NOMO-1 treated with DMSO at 0.1 percent for 48 hours (cell line): ENCODE measurements at regions not wholly inside any gene's neighbourhood (a gene's known extent, or its start where the extent isn't known, plus 50 kb on each side); places are given as distances from the start of the nearest gene placed in this dataset.

ENCODE experiments used
- DNase-seq: peaks from one replicate; lab custom pipeline; 2025; ENCODE audit not compliant: unreplicated experiment; lab: John Stamatoyannopoulos, UW

GRCh38 chr12:75908961-75909605, 122.5 kb downstream of the PHLDA1 start:
- DNase-seq, result no peak

- no peak for DNase-seq
Measured at GRCh38 chr12:75905922-75906321, 125.7 kb downstream of the PHLDA1 start.

DNA sequence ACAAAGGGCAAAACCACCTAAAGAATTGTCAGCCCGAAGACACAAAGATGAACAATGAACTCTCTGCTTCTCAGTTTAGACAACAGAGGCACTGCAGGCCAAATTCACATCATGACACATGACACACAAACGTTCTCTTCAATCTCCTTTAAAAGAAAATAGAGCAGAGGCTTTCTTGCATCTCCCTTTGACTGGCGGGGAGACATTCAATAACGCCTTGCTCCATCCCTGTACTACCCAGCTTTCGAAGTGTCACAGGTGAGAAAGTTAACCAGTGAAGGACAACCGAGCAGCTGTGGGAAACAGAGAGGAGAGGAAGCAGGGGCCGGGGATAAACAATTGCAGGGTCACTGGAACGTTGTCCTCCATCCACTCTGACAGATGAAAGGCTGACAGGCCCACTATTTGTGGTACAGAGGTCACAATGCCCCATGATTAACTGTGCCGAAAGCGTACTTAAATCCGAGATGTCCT, 130.8 kb downstream of the PHLDA1 start:
- no peak for DNase-seq

DNA sequence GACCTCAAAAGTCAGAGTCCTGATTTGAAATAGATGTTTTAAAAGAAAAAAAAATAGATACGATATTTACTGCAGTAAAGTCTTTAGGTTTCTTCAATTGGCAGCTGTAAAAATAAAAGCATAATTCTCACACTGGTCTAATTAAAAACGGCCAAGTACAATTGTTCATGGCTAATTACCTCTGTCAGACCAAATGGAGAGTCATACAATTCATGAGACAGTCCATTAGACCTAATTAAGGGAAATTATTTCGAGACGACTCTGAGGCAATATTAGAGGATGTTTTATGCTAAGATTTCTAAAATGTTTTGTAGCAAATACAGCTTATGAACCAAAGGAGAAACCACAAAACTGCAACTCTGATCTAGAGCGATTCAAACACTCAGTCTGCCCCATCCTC, 131.3 kb downstream of the PHLDA1 start:
- DNase-seq, result no peak

- DNase-seq, result no peak
Measured at GRCh38 chr12:75894965-75895754, 136.4 kb downstream of the PHLDA1 start.

- DNase-seq, result no peak
Measured at GRCh38 chr12:75893765-75894164, 137.8 kb downstream of the PHLDA1 start.

GRCh38 chr12:75892731-75893408, 138.7 kb downstream of the PHLDA1 start:
- no peak for DNase-seq

DNA sequence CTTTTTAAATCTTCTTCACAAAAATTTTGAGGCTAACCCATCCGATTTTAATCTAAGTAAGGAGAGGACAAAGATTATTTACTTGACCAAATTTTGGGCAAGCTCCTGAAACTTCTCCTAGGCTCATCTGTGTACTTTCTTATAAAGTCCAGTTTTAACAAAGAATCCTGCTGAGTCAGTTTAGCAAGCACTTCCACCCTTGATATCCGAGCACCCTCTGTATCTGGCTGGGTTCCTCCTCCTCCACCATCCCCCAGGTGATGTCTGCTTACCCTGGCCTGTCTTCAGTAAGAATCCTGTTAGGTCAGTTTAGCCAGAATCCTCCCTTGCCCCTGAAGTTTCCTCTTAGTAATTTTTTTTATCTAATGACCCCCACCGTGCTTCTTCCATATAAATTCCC, 140.5 kb downstream of the PHLDA1 start:
- no peak for DNase-seq

DNA sequence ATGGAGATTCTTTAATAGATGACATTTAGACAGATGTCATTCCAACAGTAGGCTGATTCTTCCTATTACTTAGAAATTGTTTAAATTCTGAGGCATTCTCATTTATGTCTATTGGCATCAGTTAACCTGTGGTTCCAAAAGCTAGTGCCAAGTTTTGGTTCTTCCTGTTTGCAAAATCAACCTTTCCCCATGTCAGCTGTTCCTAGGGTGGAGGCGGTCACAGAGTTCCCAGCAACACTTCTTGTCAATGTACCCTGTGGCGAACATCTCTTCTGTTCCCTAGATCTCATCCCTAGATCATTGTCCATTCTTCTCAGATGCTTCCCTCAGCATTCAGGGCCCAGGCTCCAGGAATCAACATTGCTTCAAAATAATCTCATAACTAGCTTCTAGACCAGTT, 140.9 kb downstream of the PHLDA1 start:
- DNase-seq, result no peak

GRCh38 chr12:75890141-75890540, 141.4 kb downstream of the PHLDA1 start:
- DNase-seq, result no peak

DNA sequence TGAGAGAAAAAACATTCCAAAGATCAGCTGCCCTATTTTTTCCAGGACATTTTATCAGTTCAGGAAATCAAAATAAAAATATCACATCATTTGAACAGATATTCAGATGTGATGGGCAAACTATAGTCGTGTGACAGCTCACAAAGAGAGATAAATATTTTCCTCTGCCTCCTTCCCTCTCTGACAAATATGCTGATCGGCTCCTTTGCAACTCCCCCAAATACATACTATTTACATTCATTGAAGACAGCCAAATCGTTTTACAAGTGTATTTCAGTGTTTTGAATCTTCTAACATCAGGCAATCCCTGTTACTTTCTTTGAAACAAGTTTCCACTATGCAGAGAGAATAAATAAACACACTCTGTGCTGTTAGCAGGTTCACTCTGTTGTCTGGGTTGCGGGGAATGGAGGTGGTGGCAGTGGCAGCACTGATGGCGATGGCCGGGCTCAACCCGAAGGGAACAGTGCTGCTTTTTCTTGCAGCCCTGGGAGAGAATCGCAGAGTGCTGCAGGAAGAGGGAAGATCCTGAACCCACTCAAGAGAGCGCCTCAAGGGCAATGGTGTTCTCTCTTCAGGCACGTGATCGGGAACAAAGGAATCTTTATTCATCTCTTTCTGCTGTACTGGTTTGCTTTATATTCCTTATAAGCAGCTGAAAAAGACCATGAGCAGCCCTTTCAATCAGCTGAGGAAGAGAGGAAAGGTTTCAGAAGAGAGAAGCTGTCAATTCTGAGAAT, 142.5 kb downstream of the PHLDA1 start:
- DNase-seq, result no peak

GRCh38 chr12:75888399-75888798, 143.2 kb downstream of the PHLDA1 start:
- no peak for DNase-seq

DNA sequence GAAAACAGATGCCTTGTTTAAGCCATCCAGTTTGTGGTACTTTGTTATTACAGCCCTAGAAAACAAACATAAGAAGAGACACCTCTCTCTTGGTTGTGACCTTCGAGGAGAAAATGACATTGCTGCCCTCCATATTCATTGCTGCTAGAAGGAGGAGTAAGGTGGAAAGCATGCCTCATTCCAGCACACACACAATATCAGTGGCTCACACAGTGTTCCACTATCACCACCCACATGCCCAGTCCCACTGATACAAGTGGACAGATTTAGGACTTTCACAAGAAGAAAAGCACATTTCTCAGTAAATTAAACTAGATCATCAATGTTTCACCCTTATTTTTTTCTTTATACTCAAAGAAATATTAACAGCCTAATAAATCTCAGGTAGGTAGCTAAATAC, 143.6 kb downstream of the PHLDA1 start:
- no peak for DNase-seq

DNA sequence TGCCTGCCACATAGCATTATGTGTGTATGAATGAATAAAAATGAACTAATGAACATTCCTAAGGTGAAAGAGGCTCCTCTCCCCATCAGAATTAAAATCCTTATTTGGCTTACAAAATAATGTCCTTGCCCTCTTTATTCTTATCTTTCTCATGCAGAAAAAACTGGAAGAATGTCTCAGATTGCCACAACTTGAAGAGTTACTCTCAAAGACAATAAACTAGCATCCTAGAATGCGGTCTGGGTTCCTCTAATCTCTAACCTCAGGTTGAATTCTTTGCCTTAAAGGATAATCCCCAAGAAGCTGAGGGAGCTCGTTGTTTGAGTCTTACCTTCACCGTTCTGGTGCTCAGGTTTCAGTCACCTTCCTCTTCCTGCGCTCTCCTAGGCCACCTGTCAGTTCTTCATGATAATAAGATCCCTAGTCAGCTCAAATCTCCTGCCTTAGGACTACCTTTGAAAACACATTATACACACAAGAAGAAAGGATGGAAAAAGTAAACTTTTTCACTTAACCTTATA, 147.1 kb downstream of the PHLDA1 start:
- no peak for DNase-seq

DNA sequence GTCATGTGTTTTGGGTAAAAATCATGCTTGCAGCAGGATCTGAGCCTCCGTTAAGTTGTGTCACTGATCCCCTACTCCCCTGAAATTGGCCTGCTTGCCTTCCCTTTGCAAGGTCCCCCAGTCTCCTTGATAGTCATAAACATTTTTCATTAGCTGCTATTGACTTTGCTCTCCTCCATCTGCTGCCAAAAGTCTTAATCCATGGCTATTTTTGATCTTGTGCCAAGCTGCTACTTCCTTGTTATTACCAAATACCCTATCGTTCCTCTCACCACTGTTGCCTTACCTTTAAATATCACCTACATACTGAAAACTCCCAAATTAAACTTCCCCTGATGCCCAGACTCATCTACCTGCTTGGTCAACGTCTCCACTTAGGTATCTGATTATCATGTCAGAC, 148.3 kb downstream of the PHLDA1 start:
- no peak for DNase-seq

GRCh38 chr12:75882421-75882820, 149.2 kb downstream of the PHLDA1 start:
- DNase-seq, result no peak

- DNase-seq, result no peak
Measured at GRCh38 chr12:75881920-75882319, 149.7 kb downstream of the PHLDA1 start.

GRCh38 chr12:75877763-75878621, 153.6 kb downstream of the PHLDA1 start:
- no peak for DNase-seq

DNA sequence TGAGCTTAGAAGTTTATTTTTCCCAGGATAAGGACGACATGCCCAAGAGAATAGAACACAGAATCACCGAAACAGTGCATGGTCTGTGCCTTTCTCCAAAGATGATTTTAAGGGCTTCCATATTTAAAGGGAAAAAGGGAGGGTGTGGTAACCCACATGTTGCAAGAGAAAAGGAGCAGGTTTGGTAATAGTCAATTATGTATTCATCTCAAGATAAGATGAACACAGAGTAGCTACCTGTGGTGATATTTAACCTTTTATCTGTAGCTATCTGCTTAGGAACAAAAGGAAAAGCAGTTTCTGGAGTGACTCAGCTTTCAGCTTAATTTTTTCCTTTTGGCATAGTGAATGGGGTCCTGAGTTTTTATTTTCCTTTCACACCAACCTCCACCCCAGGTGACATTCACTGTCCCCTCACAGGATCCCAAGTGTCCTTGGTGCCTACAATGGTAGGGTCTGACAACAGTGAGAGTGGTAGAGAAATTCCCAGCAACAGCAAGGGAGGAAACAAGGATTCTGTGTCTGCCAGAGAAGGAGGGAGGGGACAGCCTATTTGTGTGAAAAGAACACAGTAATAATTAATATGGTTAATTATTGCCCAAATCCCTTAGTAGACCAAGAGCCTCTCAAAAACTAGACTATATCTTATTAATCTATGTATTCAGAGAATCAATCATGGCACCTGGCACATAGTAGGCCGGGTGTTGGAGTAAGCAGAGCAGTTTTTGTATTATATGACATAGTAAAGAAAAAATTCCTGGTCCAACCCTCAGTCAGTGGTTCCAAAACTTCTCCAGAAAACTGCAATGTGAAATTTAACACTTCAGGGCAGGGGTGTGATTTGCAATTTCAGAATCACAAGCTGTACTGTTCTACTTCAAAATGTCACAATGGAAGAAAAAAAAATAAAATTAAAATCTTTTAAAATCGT, 154.5 kb downstream of the PHLDA1 start:
- DNase-seq, result no peak
